GM21515 (cell line): ENCODE measurements at regions not wholly inside any gene's neighbourhood (a gene's known extent, or its start where the extent isn't known, plus 50 kb on each side); places are given as distances from the start of the nearest gene placed in this dataset.

Source experiments
- ATAC-seq: cut with Tn5 transposase; IDR thresholded peaks from one replicate; pipeline ENCODE4 v1.9.1; 2021; ENCODE audit not compliant: unreplicated experiment

- ATAC-seq = no peak
Measured at GRCh38 chr1:232386294-232386693, 243.6 kb downstream of the SIPA1L2 start.

- no peak for ATAC-seq
Measured at GRCh38 chr1:232385221-232385620, 244.7 kb downstream of the SIPA1L2 start.

DNA sequence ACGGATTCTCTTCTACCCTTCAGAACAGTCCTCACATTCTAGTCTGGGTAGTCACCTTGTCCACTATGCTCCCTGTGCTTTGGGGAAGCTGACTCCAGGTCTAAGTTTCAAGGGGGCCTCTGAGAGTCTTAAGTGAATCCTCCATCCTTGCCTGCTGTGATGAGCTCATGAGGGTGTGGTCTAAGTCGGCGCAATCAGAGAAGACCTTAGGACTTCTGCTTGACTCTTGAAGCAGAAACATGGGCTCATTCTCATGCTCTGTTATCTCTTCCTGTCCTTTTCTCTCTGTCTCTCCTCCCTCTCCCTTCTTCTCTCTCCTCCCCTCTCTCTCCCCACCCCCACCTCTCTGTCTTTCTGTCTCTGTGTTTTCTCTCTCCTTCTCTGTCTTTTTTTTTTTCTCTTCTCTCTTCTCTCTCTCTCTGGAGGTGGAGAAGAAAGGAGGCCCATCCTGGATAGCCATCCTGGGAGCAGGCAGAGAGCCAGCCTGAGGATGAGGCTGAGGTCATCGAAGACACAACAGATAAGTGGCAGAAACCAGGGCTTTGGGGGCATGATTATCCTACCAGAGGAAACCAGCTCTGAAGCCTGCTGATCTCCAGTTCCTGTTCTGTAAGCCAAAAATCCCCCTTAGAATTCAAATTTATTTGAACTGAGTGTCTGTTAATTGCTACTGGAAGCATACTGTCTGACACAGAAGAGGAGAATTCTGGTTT is 245.6 kb downstream of the SIPA1L2 start:
- ATAC-seq = no peak

DNA sequence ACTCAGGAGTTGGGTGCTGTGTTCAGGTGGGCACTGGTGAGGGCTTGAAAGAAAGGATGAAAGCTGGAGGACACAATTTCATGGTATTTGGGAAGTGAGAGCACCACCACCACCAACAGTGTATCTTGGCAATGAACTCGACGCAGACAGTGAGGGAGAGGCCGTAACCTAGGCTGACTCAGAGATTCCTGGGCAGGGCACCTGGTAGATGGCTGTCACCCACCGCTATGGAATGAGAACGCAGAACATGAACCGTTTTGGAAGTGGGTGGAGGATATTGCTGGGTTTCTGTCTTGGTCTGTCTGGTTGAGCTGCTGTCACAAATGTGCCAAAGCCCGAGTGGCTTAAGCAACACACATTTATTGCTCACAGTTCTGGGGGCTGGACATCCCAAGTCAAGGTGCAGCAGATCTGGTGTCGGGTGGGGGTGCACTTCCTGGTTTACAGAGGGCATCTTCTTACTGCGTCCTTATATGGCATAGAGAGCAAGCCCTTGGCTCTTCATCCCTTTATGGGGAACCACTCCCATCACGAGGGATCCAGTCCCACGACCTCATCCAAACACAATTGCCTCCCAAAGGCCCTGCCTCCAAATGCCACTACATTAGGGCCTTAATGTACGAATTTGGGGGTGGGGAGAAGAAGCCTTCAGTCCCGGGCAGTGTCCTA is 246.3 kb downstream of the SIPA1L2 start:
- ATAC-seq = no peak

DNA sequence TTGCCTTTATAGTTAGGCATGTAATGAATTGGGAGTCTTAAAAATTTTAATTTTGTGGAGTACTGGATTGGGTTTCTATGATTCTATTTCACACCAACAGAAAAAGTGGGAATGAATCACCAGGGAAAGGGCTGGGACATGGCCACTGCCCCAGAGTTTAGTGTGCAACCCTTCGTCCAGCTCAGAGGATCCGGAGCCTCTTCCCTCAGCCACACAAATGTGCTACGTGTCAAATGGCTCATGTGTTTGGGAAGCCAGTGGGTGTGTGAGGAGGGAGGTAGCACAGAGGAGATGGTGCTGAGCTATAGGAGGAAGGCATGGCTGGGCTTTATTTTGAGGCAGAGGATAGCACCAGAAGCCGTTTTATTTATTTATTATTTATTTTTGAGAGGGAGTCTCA is 247.3 kb downstream of the SIPA1L2 start:
- ATAC-seq = no peak

- no peak for ATAC-seq
Measured at GRCh38 chr1:232381394-232382100, 248.4 kb downstream of the SIPA1L2 start.

GRCh38 chr1:232380596-232380995 is 249.3 kb downstream of the SIPA1L2 start:
- ATAC-seq = no peak

DNA sequence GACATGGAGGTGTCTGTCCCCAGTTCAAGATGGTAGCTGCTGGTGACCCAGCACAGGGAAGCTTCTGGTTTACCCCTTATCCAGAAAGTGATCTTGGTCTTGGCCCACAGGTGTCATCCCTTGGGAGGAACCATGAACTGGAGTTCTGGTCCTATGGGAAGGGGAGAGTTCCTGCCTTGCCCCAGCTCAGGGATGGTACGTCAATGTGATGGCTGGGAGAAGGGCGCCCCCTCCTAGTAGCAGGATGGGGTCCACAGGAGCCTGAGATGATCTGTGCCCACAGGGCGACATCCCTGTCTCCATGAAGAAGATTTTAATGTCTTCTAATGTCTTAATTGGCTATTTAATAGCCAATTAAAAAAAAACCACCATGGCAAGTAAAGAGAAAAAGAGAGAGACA is 249.8 kb downstream of the SIPA1L2 start:
- no peak for ATAC-seq

GRCh38 chr1:232379063-232379434 is 250.9 kb downstream of the SIPA1L2 start:
- ATAC-seq = no peak

DNA sequence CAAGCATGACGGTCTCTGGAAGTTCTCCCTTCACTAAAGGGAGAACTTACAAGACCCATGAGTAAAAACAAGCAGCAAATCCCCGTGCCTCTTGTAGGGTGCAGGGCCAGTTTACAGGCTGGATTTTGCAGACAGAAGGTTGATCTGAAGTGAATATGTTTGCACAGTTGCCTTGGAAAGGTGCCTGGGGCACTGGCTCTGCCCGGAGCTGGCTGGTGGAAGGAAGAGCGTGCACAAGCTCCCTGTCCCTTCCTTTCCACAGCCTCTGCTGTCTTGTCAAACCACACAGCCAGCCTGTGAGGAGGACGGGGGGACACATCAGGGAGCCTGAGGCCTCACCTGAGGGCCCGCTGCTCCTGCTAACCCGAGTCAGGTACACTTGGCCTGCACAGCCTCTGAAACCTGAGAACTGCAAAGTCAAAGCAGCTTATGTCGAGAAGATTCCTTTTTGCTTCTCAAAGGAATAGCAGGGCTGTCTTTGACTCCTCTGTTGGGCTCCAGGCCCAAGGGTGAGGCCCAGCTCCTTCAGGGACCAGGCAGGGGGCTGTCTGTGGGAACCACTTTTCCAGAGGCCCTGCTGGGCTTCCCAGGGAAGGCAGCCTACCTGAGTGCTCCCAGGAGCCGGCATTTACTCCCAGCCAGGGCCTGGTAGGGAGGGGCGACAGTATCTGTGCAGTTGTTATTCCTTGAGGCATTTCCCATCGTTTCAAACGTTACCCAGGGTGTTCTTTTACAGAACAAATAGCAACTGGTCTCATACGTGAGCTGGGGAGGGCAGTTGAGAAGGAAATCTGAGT is 251.5 kb downstream of the SIPA1L2 start:
- no peak for ATAC-seq

GRCh38 chr1:232377494-232377770 is 252.5 kb downstream of the SIPA1L2 start:
- ATAC-seq = no peak

DNA sequence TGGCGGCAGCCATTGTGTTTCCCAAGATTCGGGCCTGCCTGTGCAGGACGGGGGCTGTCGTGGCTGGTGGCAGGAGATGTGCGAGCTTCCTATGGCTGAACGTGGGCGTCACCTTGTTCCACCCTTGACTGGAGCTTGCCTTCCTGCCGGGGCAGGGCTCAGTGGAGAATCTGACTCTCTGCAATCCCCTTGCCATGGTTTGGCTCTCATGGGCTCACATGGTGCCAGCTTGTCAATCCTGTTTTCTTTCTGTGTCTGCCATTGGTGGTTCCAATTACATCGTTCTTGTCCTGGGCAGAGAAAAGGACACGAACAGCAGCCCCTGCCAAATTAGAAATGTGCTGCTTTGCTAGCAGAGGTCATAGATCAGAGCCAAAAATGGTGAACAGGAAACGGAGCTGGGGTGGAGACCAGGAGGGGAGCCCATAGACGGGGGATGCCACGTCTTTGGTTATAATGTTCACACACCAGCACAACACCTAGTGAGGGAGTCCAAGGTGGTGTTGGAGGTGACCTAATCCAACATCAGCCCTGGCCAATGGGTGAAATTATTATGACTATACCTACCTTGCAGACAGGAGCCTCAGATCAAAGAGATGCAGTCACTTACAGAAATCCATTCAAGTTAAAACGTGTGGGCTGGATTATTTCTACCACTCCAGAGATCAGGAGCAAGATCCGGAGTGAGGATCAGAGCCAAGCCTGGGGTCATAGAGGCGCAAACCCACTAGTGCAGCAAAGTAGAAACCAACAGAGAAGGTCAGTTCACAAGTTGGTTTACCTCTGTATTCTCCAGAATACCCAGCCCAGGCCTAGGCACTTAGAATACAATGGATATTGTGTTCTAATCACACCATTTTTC is 253.1 kb downstream of the SIPA1L2 start:
- no peak for ATAC-seq

DNA sequence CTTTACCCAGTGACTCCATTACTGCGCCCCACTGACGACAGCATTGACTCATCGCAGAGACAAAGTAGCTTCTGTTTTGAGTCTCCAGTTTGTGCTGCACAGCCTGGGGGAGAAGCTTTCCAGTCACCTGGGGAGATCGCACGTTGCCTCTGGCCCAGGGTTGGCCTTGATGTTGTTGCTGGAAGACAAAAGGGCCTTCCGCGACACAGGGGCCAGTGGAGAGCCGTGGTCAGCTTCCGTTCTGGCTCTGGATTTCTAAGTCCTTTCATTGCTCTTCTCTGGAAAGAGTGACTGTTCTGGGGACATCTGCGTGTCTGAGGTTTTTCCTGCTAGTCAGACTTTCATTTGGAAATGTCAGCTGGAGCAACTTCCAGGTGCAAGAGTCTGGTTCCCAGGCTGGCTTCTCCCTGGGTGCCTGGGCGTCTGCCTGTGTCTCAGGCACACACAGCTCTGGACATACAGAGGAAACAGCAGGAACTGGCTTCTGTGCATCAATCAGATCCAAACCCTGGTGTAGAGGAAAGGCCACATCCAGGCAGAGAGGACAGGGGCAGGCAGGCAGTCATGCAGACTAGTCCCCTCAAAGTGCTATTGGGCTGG is 257.0 kb downstream of the SIPA1L2 start:
- no peak for ATAC-seq

- ATAC-seq = no peak
Measured at GRCh38 chr1:232372431-232372830, 257.5 kb downstream of the SIPA1L2 start.

- no peak for ATAC-seq
Measured at GRCh38 chr1:232369451-232370296, 260.3 kb downstream of the SIPA1L2 start.

GRCh38 chr1:232368821-232369321 is 261.1 kb downstream of the SIPA1L2 start:
- ATAC-seq = no peak

- ATAC-seq = no peak
Measured at GRCh38 chr1:232367293-232367692, 262.6 kb downstream of the SIPA1L2 start.

- no peak for ATAC-seq
Measured at GRCh38 chr1:232364654-232365382, 265.1 kb downstream of the SIPA1L2 start.
